Right cardiac atrium (tissue), 5 donors: ENCODE measurements at regions not wholly inside any gene's neighbourhood (a gene's known extent, or its start where the extent isn't known, plus 50 kb on each side); places are given as distances from the start of the nearest gene placed in this dataset.
"Not testable (repeated sequence)": the region's sequence is repeated elsewhere in the genome, so short reads cannot be mapped to it uniquely, and the experiment has no call there.

Experiments used
- ATAC-seq, 2 donors: fragments of 200-7000 bp; cut with Tn5 transposase; one replicate each; pipeline versions ENCODE4 v1.8.0 to v1.9.1; 2020; ENCODE audit warnings: moderate library complexity in 2 of 2, mild to moderate bottlenecking in 1 of 2
- DNase-seq, 3 donors: peaks; one replicate each; pipeline ENCODE4 v3.0.0-alpha.2; 2020
- H3K27ac ChIP-seq: one replicate; pipeline ENCODE4 v1.5.1; 2013; ENCODE audit warnings: mild to moderate bottlenecking, low read length, control low read depth, moderate library complexity
- H3K27me3 ChIP-seq: one replicate; pipeline ENCODE4 v1.6.1; 2013; ENCODE audit not compliant: control insufficient read depth, insufficient read depth
- H3K4me1 ChIP-seq: one replicate; pipeline ENCODE4 v1.6.1; 2013; ENCODE audit warnings: low read length; ENCODE audit not compliant: control insufficient read depth, insufficient read depth
- H3K4me3 ChIP-seq: one replicate; pipeline ENCODE4 v1.5.1; 2013; ENCODE audit warnings: low read length, control low read depth
- H3K9me3 ChIP-seq: one replicate; pipeline ENCODE4 v1.6.1; 2013; ENCODE audit warnings: low read length; ENCODE audit not compliant: control insufficient read depth
- WGBS: extraction: QIAGEN DNeasy Blood & Tissue Kit; methylation state at CpG from one replicate; pipeline ENCODE4 v1.1.7; 2013; 5-methylcytosine and 5-hydroxymethylcytosine counted together
- intact Hi-C, 4 donors: fragments of 100-400 bp; cut with DNase I; formaldehyde crosslinking; loops; one replicate each; pipeline versions ENCODE4 v1.11.0 to v1.14.0; 2022 to 2023
- donor health status: healthy with polysubstance abuse.
- donor health status: DM: no; HTN: yes; CAD: no.
- donor health status: DM: no; HTN: no; CAD: no.
- donor health status: DM: no; HTN: yes; CAD: no; lungs with severe emphysema.
- donor health status: DM: yes; HTN: yes; CAD: no.

GRCh38 chr11:87548797-87549196 lies 511.1 kb downstream of the TMEM135 start:
- Histone ChIP-seq H3K9me3 (no peaks in the 10 kb centered on the region), H3K4me1 (no peaks in the 10 kb centered on the region), H3K4me3 (no peak overlapping the region), H3K27me3 (no peaks in the 10 kb centered on the region), H3K27ac (no peak overlapping the region)
- intact Hi-C loops = no loop called here
- WGBS = 93% methylated on average over 3 of the region's 3 CpGs
- ATAC-seq = no peak
- no peak for DNase-seq

- ATAC-seq (no peak), DNase-seq (no peak)
- no peak overlapping the region for H3K4me3 ChIP-seq
- 70% methylated on average over 1 of the region's 1 CpG for WGBS
- intact Hi-C loops = no loop called here
- no peaks in the 10 kb centered on the region for H3K4me1 ChIP-seq
- no peak overlapping the region for H3K27ac ChIP-seq
- no peaks in the 10 kb centered on the region for H3K9me3 ChIP-seq
- H3K27me3 ChIP-seq = no peaks in the 10 kb centered on the region
Observed at GRCh38 chr11:87545858-87546257, 508.1 kb downstream of the TMEM135 start.

GRCh38 chr11:87539596-87539995 lies 501.9 kb downstream of the TMEM135 start:
- intact Hi-C loops = no loop called here
- H3K9me3 ChIP-seq = no peaks in the 10 kb centered on the region
- H3K4me1 ChIP-seq = no peaks in the 10 kb centered on the region
- DNase-seq (no peak), ATAC-seq (no peak)
- WGBS = 89% methylated on average over 1 of the region's 1 CpG
- H3K27me3 ChIP-seq = no peaks in the 10 kb centered on the region
- no peak overlapping the region for H3K4me3 ChIP-seq
- no peak overlapping the region for H3K27ac ChIP-seq

- Histone ChIP-seq H3K4me1 (no peaks in the 10 kb centered on the region), H3K9me3 (no peaks in the 10 kb centered on the region), H3K27ac (no peak overlapping the region), H3K4me3 (no peak overlapping the region), H3K27me3 (no peaks in the 10 kb centered on the region)
- intact Hi-C loops = no loop called here
- ATAC-seq = no peak
- 90% methylated on average over 4 of the region's 4 CpGs for WGBS
- DNase-seq = no peak
Observed at GRCh38 chr11:87536565-87536964, 498.8 kb downstream of the TMEM135 start.

- DNase-seq (no peak), ATAC-seq (no peak)
- H3K4me3 ChIP-seq = no peak overlapping the region
- H3K4me1 ChIP-seq = no peaks in the 10 kb centered on the region
- no peaks in the 10 kb centered on the region for H3K9me3 ChIP-seq
- 86% methylated on average over 2 of the region's 2 CpGs for WGBS
- intact Hi-C loops = no loop called here
- no peaks in the 10 kb centered on the region for H3K27me3 ChIP-seq
- no peak overlapping the region for H3K27ac ChIP-seq
Observed at GRCh38 chr11:87536016-87536415, 498.3 kb downstream of the TMEM135 start.

- Histone ChIP-seq H3K27ac (no peak overlapping the region), H3K27me3 (no peaks in the 10 kb centered on the region), H3K4me1 (no peaks in the 10 kb centered on the region), H3K9me3 (no peaks in the 10 kb centered on the region), H3K4me3 (no peak overlapping the region)
- no peak for ATAC-seq
- WGBS = 76% methylated on average over 4 of the region's 4 CpGs
- DNase-seq = no peak
- intact Hi-C loops = no loop called here
Observed at GRCh38 chr11:87535513-87535912, 497.8 kb downstream of the TMEM135 start.

GRCh38 chr11:87531835-87532234 lies 494.1 kb downstream of the TMEM135 start:
- H3K4me3 ChIP-seq, intact Hi-C loops, DNase-seq, H3K4me1 ChIP-seq, H3K27me3 ChIP-seq, ATAC-seq, H3K27ac ChIP-seq, H3K9me3 ChIP-seq: not testable (repeated sequence)

GRCh38 chr11:87529486-87529885 lies 491.8 kb downstream of the TMEM135 start:
- no peaks in the 10 kb centered on the region for H3K4me1 ChIP-seq
- ATAC-seq = no peak
- H3K27ac ChIP-seq = no peak overlapping the region
- H3K9me3 ChIP-seq = no peaks in the 10 kb centered on the region
- H3K27me3 ChIP-seq = no peaks in the 10 kb centered on the region
- 86% methylated on average over 1 of the region's 1 CpG for WGBS
- intact Hi-C loops = no loop called here
- no peak for DNase-seq
- H3K4me3 ChIP-seq = no peak overlapping the region

- WGBS = 99% methylated on average over 3 of the region's 3 CpGs
- Histone ChIP-seq H3K9me3 (peaks cover 1% of the 10 kb centered on the region), H3K4me1 (no peaks in the 10 kb centered on the region), H3K27me3 (no peaks in the 10 kb centered on the region), H3K4me3 (no peak overlapping the region), H3K27ac (no peak overlapping the region)
- intact Hi-C loops = no loop called here
- ATAC-seq (peak in 1 of 2 donors; percentile 14), DNase-seq (peak in 1 of 3 donors; percentile 15)
Observed at GRCh38 chr11:87528752-87529151, 491.0 kb downstream of the TMEM135 start.

GRCh38 chr11:87523276-87523675 lies 485.5 kb downstream of the TMEM135 start:
- DNase-seq (no peak), ATAC-seq (no peak)
- Histone ChIP-seq H3K27me3 (no peaks in the 10 kb centered on the region), H3K9me3 (peaks cover 1% of the 10 kb centered on the region), H3K4me1 (no peaks in the 10 kb centered on the region), H3K4me3 (no peak overlapping the region), H3K27ac (no peak overlapping the region)
- intact Hi-C loops = no loop called here

GRCh38 chr11:87518266-87518665 lies 480.5 kb downstream of the TMEM135 start:
- no peak for DNase-seq
- no peaks in the 10 kb centered on the region for H3K27me3 ChIP-seq
- no peak overlapping the region for H3K27ac ChIP-seq
- H3K4me3 ChIP-seq = no peak overlapping the region
- intact Hi-C loops = no loop called here
- H3K4me1 ChIP-seq = no peaks in the 10 kb centered on the region
- no peak for ATAC-seq
- WGBS = 70% methylated on average over 1 of the region's 1 CpG
- no peaks in the 10 kb centered on the region for H3K9me3 ChIP-seq

GRCh38 chr11:87517351-87517750 lies 479.6 kb downstream of the TMEM135 start:
- Histone ChIP-seq H3K4me1 (no peaks in the 10 kb centered on the region), H3K27me3 (no peaks in the 10 kb centered on the region), H3K4me3 (no peak overlapping the region), H3K27ac (no peak overlapping the region), H3K9me3 (no peaks in the 10 kb centered on the region)
- no peak for ATAC-seq
- intact Hi-C loops = no loop called here
- DNase-seq = no peak
